Activated T-helper 2 cell treated with anti-CD3 and anti-CD28 coated beads, Interferon-gamma antibody, Interleukin-2, Interleukin-4, amounts not matched to agents 10 μg/mL and 5 μg/mL and 100 μg/mL, durations not matched to agents 14 hours and 24 hours and 36 hours (primary cell): ENCODE measurements at regions not wholly inside any gene's neighbourhood (a gene's known extent, or its start where the extent isn't known, plus 50 kb on each side); places are given as distances from the start of the nearest gene placed in this dataset.

Source experiments
- DNase-seq: peaks from one replicate; pipeline ENCODE4 v3.0.0; 2021; ENCODE audit warnings: low spot score
- H3K27ac Mint-ChIP-seq: one replicate; pipeline ENCODE4 v1.8.0; 2021; ENCODE audit warnings: mixed read lengths
- H3K27me3 Mint-ChIP-seq: one replicate; pipeline ENCODE4 v1.8.0; 2021; ENCODE audit warnings: low read depth, mixed read lengths
- H3K36me3 Mint-ChIP-seq: one replicate; pipeline ENCODE4 v1.8.0; 2021; ENCODE audit warnings: low read depth, mixed read lengths
- H3K4me1 Mint-ChIP-seq: one replicate; pipeline ENCODE4 v1.8.0; 2021; ENCODE audit warnings: low read depth, mixed read lengths
- H3K4me3 Mint-ChIP-seq: one replicate; pipeline ENCODE4 v1.8.0; 2021; ENCODE audit warnings: low read depth, mild to moderate bottlenecking, moderate library complexity, mixed read lengths
- H3K9me3 Mint-ChIP-seq: one replicate; pipeline ENCODE4 v1.8.0; 2021; ENCODE audit warnings: mixed read lengths
- intact Hi-C: fragments of 100-400 bp; cut with micrococcal nuclease; formaldehyde crosslinking; loops from one replicate; pipeline ENCODE4 v1.15.1; 2023

- no peak overlapping the region for H3K4me3 Mint-ChIP-seq
- H3K27ac Mint-ChIP-seq = no peak overlapping the region
- no peak for DNase-seq
- H3K27me3 Mint-ChIP-seq = peaks cover 31% of the 10 kb centered on the region
- no peaks in the 10 kb centered on the region for H3K36me3 Mint-ChIP-seq
- intact Hi-C loops = no loop called here
- no peaks in the 10 kb centered on the region for H3K4me1 Mint-ChIP-seq
- H3K9me3 Mint-ChIP-seq = no peaks in the 10 kb centered on the region
Observed at GRCh38 chr13:73248711-73249580, 190.1 kb downstream of the KLF5 start.

GRCh38 chr13:73248154-73248553 is 189.3 kb downstream of the KLF5 start:
- H3K4me1 Mint-ChIP-seq = no peaks in the 10 kb centered on the region
- H3K36me3 Mint-ChIP-seq = no peaks in the 10 kb centered on the region
- DNase-seq = no peak
- no peak overlapping the region for H3K27ac Mint-ChIP-seq
- no peaks in the 10 kb centered on the region for H3K9me3 Mint-ChIP-seq
- H3K27me3 Mint-ChIP-seq = peaks cover 28% of the 10 kb centered on the region
- intact Hi-C loops = no loop called here
- H3K4me3 Mint-ChIP-seq = no peak overlapping the region

- intact Hi-C loops = no loop called here
- Mint-ChIP-seq H3K4me3 (no peak overlapping the region), H3K4me1 (no peaks in the 10 kb centered on the region), H3K27me3 (peaks cover 18% of the 10 kb centered on the region), H3K27ac (no peak overlapping the region), H3K36me3 (no peaks in the 10 kb centered on the region), H3K9me3 (no peaks in the 10 kb centered on the region)
- no peak for DNase-seq
Observed at GRCh38 chr13:73245246-73245645, 186.4 kb downstream of the KLF5 start.

GRCh38 chr13:73244467-73244866 is 185.7 kb downstream of the KLF5 start:
- peaks cover 17% of the 10 kb centered on the region for H3K27me3 Mint-ChIP-seq
- no peaks in the 10 kb centered on the region for H3K4me1 Mint-ChIP-seq
- no peaks in the 10 kb centered on the region for H3K9me3 Mint-ChIP-seq
- no peak overlapping the region for H3K27ac Mint-ChIP-seq
- intact Hi-C loops = no loop called here
- no peak overlapping the region for H3K4me3 Mint-ChIP-seq
- no peak for DNase-seq
- no peaks in the 10 kb centered on the region for H3K36me3 Mint-ChIP-seq

DNA sequence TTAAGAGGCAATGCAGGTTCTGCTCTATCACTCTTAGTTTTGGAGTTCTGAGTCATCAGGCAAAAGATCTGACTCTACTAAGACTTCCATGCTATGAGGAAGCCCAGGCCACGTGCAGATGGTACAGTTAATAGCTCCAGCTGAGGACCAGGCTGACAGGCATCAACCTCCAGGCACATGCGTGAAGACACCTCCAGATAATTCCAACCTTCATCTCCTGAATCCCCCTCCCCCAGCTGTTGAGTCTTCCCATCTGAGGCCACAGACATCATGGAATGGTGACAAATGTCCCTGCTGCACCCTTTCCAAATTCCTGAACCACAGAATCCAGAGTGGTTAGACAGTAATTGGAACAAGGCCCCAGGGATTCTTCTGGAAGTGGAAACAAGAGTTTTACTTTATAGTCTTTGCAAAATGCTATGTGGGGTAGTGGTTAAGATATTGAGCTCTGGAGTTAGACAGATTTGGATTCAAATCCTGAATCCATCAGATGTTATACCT is 183.8 kb downstream of the KLF5 start:
- H3K4me1 Mint-ChIP-seq = no peaks in the 10 kb centered on the region
- H3K36me3 Mint-ChIP-seq = no peaks in the 10 kb centered on the region
- no peaks in the 10 kb centered on the region for H3K9me3 Mint-ChIP-seq
- peaks cover 14% of the 10 kb centered on the region for H3K27me3 Mint-ChIP-seq
- no peak for DNase-seq
- no peak overlapping the region for H3K27ac Mint-ChIP-seq
- intact Hi-C loops = no loop called here
- H3K4me3 Mint-ChIP-seq = no peak overlapping the region

- intact Hi-C loops = no loop called here
- no peak overlapping the region for H3K4me3 Mint-ChIP-seq
- H3K9me3 Mint-ChIP-seq = no peaks in the 10 kb centered on the region
- H3K36me3 Mint-ChIP-seq = no peaks in the 10 kb centered on the region
- H3K4me1 Mint-ChIP-seq = no peaks in the 10 kb centered on the region
- no peak overlapping the region for H3K27ac Mint-ChIP-seq
- DNase-seq = no peak
- peaks cover 20% of the 10 kb centered on the region for H3K27me3 Mint-ChIP-seq
Observed at GRCh38 chr13:73240193-73240592, 181.4 kb downstream of the KLF5 start.

GRCh38 chr13:73235385-73235784 is 176.6 kb downstream of the KLF5 start:
- Mint-ChIP-seq H3K4me1 (peaks cover 8% of the 10 kb centered on the region), H3K9me3 (no peaks in the 10 kb centered on the region), H3K36me3 (no peaks in the 10 kb centered on the region), H3K27ac (no peak overlapping the region), H3K4me3 (no peak overlapping the region), H3K27me3 (peaks cover 31% of the 10 kb centered on the region)
- DNase-seq = no peak
- intact Hi-C loops = no loop called here

DNA sequence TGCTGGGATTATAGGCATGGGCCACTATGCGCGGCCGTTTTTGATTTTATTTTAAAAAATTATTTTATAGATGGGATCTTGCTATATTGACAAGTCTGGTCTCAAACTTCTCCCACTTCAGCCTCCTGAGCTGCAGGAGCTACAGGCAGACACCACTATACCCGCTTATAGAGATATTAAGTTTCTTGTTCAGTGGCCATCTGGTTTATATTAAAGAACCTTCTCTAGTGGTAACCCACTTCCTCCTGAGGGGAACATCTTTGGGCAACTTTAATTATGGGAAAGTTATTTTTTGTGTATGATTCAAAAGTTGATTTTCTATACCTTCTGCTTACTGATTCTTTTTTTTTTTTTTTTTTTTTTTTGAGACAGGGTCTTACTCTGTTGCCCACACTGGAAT is 172.7 kb downstream of the KLF5 start:
- no peaks in the 10 kb centered on the region for H3K9me3 Mint-ChIP-seq
- peaks cover 30% of the 10 kb centered on the region for H3K27me3 Mint-ChIP-seq
- no peaks in the 10 kb centered on the region for H3K36me3 Mint-ChIP-seq
- no peak overlapping the region for H3K4me3 Mint-ChIP-seq
- intact Hi-C loops = no loop called here
- H3K27ac Mint-ChIP-seq = no peak overlapping the region
- DNase-seq = no peak
- peaks cover 26% of the 10 kb centered on the region for H3K4me1 Mint-ChIP-seq

- Mint-ChIP-seq H3K4me3 (no peak overlapping the region), H3K27ac (no peak overlapping the region)
- intact Hi-C loops = no loop called here
Observed at GRCh38 chr13:73230716-73231115, 171.9 kb downstream of the KLF5 start.

DNA sequence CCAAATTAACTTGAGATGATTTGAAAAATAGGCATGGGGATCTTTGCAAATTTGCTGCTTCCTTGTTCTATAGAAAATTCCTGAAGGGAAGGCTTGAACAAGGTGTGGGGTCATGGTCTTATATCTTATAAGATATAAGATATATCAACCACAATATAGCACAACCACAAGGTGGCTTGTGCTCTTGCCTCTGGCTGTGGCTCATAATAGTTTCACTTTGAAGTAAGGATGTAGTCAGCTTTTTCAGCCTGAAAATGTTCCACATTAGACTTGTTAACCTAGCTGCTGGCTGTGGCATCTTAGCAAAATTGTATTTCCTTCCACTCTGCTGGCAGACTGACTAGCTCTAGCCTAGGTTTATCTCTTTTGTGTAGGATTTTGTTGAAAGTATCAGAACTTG is 169.7 kb downstream of the KLF5 start:
- Mint-ChIP-seq H3K27me3 (peaks cover 16% of the 10 kb centered on the region), H3K27ac (no peak overlapping the region), H3K4me3 (no peak overlapping the region), H3K4me1 (peaks cover 38% of the 10 kb centered on the region), H3K36me3 (no peaks in the 10 kb centered on the region), H3K9me3 (no peaks in the 10 kb centered on the region)
- peak; percentile 16 for DNase-seq
- intact Hi-C loops = loop anchor here (1.0 to 2.0 kb wide), 3 partner anchors 9 to 474 kb away; no protein-coding TSS in a partner anchor

More at GRCh38 chr13:73230716-73231115, 171.9 kb downstream of the KLF5 start:
- Mint-ChIP-seq H3K4me1 (peaks cover 26% of the 10 kb centered on the region), H3K27me3 (peaks cover 27% of the 10 kb centered on the region), H3K9me3 (no peaks in the 10 kb centered on the region), H3K36me3 (no peaks in the 10 kb centered on the region)
- no peak for DNase-seq

DNA sequence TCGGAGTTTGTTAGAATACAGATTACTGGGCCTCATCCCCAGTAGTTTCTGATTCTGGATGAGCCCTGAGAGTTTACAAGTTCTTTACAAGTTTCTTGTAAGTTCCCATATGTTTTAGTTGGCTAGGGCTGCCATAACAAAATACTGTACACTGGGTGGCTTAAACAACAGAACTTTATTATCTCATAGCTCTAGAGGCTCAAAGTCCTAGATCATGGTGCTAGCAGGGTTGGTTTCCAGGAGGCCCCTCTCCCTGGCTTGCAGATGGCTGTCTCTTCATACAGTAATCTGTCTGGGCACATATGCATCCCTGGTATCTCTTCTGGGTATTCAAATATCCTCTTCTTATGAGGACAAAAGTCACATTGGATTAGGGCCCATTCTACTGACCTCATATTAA is 167.2 kb downstream of the KLF5 start:
- peaks cover 27% of the 10 kb centered on the region for H3K27me3 Mint-ChIP-seq
- H3K4me3 Mint-ChIP-seq = no peak overlapping the region
- no peak overlapping the region for H3K27ac Mint-ChIP-seq

GRCh38 chr13:73224703-73225102 is 165.9 kb downstream of the KLF5 start:
- H3K27ac Mint-ChIP-seq = peak overlapping the region; percentile 7
- peaks cover 29% of the 10 kb centered on the region for H3K27me3 Mint-ChIP-seq
- intact Hi-C loops = loop anchor here (5.0 kb wide), 2 partner anchors 167 to 493 kb away; partner anchors contain the start of gene KLF5
- H3K9me3 Mint-ChIP-seq = no peaks in the 10 kb centered on the region
- H3K4me3 Mint-ChIP-seq = no peak overlapping the region
- peaks cover 35% of the 10 kb centered on the region for H3K4me1 Mint-ChIP-seq
- H3K36me3 Mint-ChIP-seq = no peaks in the 10 kb centered on the region
- DNase-seq = no peak

More for the DNA sequence above, 167.2 kb downstream of the KLF5 start:
- no peak for DNase-seq
- H3K9me3 Mint-ChIP-seq = no peaks in the 10 kb centered on the region
- H3K36me3 Mint-ChIP-seq = no peaks in the 10 kb centered on the region
- peaks cover 45% of the 10 kb centered on the region for H3K4me1 Mint-ChIP-seq
- intact Hi-C loops = no loop called here

- intact Hi-C loops = loop anchor here (2.0 to 5.0 kb wide), 3 partner anchors 41 to 494 kb away; partner anchors contain the start of gene KLF5
- peaks cover 36% of the 10 kb centered on the region for H3K27me3 Mint-ChIP-seq
Observed at GRCh38 chr13:73223372-73223781, 164.6 kb downstream of the KLF5 start.

More at GRCh38 chr13:73223372-73223781, 164.6 kb downstream of the KLF5 start:
- no peak overlapping the region for H3K27ac Mint-ChIP-seq
- H3K9me3 Mint-ChIP-seq = no peaks in the 10 kb centered on the region
- DNase-seq = peak; percentile 22
- H3K36me3 Mint-ChIP-seq = no peaks in the 10 kb centered on the region
- H3K4me1 Mint-ChIP-seq = peaks cover 27% of the 10 kb centered on the region
- H3K4me3 Mint-ChIP-seq = no peak overlapping the region
